ENCODE measurements at regions not wholly inside any gene's neighbourhood (a gene's known extent, or its start where the extent isn't known, plus 50 kb on each side); places are given as distances from the start of the nearest gene placed in this dataset.
"Not testable (repeated sequence)": the region's sequence is repeated elsewhere in the genome, so short reads cannot be mapped to it uniquely, and the experiment has no call there.

- no peak for DNase-seq
Observed at GRCh38 chr4:148850257-148850995, 408.2 kb upstream of the NR3C2 start.

- DNase-seq, result no peak
Observed at GRCh38 chr4:148849581-148849980, 407.4 kb upstream of the NR3C2 start.

GRCh38 chr4:148847544-148848255 lies 405.5 kb upstream of the NR3C2 start:
- no peak for DNase-seq

GRCh38 chr4:148845609-148846008 lies 403.4 kb upstream of the NR3C2 start:
- no peak for DNase-seq

- no peak for DNase-seq
Observed at GRCh38 chr4:148843625-148844024, 401.4 kb upstream of the NR3C2 start.

GRCh38 chr4:148842843-148843242 lies 400.6 kb upstream of the NR3C2 start:
- DNase-seq, result no peak

- DNase-seq, result not testable (repeated sequence)
Observed at GRCh38 chr4:148837571-148837970, 395.4 kb upstream of the NR3C2 start.

- no peak for DNase-seq
Observed at GRCh38 chr4:148834804-148835631, 392.8 kb upstream of the NR3C2 start.

GRCh38 chr4:148831945-148832344 lies 389.7 kb upstream of the NR3C2 start:
- DNase-seq, result no peak

GRCh38 chr4:148828291-148828690 lies 386.1 kb upstream of the NR3C2 start:
- no peak for DNase-seq

- DNase-seq, result no peak
Observed at GRCh38 chr4:148827781-148828180, 385.6 kb upstream of the NR3C2 start.

GRCh38 chr4:148823419-148823769 lies 381.2 kb upstream of the NR3C2 start:
- DNase-seq, result no peak

- no peak for DNase-seq
Observed at GRCh38 chr4:148822572-148823418, 380.6 kb upstream of the NR3C2 start.

- no peak for DNase-seq
Observed at GRCh38 chr4:148814030-148814429, 371.8 kb upstream of the NR3C2 start.

- DNase-seq, result no peak
Observed at GRCh38 chr4:148813289-148813688, 371.1 kb upstream of the NR3C2 start.

GRCh38 chr4:148812101-148812500 lies 369.9 kb upstream of the NR3C2 start:
- no peak for DNase-seq

- DNase-seq, result no peak
Observed at GRCh38 chr4:148810461-148810860, 368.2 kb upstream of the NR3C2 start.

- DNase-seq, result no peak
Observed at GRCh38 chr4:148808416-148808815, 366.2 kb upstream of the NR3C2 start.

- no peak for DNase-seq
Observed at GRCh38 chr4:148800940-148801339, 358.7 kb upstream of the NR3C2 start.

GRCh38 chr4:148800336-148800885 lies 358.2 kb upstream of the NR3C2 start:
- DNase-seq, result no peak

GRCh38 chr4:148795156-148795864 lies 353.1 kb upstream of the NR3C2 start:
- no peak for DNase-seq

- DNase-seq, result no peak
Observed at GRCh38 chr4:148793221-148793620, 351.0 kb upstream of the NR3C2 start.

Data from NCI-H187 (cell line).